ENCODE measurements at regions not wholly inside any gene's neighbourhood (a gene's known extent, or its start where the extent isn't known, plus 50 kb on each side); places are given as distances from the start of the nearest gene placed in this dataset.

DNA sequence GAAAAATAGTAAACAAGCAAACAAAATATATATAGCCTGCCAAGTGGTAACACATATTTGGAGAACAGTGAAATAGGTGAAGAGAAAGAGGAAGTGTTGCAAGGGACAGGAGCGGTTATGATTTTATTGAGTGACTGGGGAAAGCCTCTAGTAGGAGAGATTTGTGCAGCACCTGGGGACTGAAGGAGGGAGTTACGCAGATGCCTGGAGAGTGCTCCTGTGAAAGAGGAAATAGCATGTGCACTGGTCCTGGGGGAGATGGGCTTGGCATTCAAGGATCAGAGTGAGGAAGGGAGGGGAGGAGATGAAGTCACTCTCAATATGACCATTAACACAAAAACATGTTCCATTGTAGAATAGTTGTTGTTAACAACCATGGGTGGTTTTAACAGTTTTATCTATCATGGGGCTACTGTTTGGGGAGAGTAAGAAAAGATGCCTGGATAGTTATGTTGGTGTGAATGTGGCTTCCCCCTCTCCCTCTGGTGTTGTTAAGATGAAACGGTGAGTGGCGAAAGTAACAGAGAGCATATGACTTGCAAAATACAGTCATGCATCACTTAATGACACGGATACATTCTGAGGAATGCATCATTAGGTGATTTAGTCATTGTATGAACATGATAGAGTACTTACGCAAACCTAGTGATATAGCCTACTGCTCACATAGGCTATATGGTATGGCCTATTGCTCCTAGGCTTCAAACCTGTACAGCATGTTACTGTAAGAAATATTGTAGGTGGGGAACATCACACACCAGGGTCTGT is 251.7 kb upstream of the ARGLU1 start:
- no peak for DNase-seq

DNA sequence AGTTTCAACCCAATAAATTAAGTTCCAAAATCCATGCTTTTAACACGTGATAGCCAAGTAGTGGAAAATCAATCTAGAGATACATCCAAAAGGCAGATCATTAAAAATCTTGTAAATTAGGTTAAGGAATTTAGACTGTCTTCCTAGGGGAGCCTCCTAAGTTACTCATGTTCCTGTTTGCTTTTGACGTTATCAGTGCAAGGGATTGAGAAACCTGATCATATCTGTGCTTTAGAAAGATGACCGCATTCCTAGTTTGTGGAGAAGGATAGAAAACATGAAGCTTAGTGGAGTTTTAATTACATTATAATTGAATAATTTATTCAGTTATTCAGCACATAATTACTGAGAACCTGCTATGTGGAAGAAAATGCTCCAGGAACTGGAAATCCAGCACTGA is 251.0 kb upstream of the ARGLU1 start:
- no peak for DNase-seq

DNA sequence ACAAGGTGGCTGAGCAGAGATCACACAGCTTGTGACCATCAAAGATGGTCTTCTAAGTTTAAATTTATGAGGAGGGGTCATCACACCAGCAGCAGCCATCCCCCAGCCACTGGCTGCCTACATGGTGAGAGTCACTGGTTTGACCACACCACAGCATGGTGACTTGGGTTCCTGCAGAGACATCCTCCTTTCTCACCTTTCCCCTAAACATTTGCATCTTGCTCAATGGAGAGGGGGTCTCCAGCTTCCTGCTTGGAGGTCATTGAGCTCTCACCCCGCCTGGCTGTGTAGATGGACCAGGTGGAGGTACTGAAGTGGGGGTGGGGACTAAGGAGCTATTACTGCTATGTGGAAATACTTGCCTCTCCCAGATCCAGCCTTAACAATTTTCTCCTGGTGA is 247.6 kb upstream of the ARGLU1 start:
- no peak for DNase-seq

DNA sequence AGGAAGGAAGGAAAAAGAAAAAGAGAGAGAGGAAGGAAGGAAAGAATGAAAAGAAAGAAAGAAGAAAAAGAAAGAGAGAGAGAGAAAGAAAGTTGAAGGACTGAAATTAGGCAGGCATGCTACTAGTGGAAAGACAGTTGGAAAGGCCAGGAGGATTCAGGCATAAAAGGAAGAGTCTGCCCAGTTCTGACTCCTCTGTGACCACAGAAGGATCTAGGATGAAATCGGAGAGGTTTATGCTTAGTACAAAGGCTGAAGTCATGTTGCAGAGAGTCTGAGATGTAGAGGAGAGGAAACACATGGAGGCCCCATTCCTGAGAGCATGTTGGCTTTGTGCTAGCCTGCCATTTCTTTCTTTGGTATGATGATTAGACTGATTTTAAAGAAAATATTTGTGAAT is 246.5 kb upstream of the ARGLU1 start:
- no peak for DNase-seq

DNA sequence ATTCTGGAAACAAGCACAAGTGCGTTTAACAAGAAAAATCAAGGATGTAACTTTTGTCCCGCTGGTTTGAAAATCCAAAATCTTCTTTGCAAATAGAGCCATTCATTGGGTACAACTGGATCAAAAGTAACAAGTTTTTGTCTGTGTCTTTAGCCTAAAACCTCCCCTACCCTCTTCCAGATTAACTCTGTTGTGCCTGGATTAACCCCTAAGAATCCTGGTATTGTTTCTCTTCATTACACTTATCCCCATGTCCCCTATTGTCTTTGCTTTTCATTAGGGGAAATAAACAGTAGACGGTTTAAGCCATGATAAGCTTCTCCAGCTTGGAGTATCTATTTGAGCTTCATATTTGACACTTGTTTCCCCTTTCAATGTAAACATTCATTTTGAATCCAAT is 242.1 kb upstream of the ARGLU1 start:
- DNase-seq = no peak

DNA sequence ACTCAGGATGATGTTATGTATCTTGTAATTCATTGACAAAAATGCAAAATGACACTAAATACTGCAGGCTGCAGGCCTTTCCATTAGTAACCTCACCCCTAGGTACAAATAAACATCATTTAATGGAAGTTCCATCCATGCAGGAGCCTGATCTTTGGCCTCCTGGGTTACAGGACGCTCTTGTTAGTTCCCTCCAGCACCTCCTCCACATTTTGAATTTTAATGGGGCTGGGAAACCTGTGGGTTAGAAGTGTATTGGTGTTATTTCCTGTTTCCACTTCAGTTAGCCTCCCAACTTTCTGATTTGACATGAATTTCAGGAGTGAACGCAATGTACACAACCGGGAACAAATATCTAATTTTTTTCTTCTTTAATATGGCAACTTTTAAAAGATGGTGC is 237.1 kb upstream of the ARGLU1 start:
- no peak for DNase-seq

DNA sequence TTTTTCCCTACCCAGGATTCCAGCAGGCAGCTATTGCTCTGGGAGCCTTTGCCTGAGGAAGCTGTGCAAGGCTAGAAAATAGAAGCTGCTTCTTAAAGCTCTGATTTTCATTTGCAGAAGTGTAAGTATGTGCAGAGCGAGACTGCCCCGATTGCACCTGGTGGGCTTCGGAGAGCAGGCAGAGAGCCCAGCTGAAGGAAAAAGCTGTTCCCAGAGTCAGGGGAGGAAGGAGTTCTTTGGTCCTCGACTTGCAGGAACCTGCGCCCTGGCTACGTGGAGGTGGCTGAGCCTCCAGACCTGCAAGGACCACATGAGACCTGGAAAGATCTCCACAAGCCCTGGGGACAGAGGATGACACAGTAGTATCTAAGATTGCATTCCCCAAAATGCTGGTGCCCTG is 235.0 kb upstream of the ARGLU1 start:
- DNase-seq = no peak

DNA sequence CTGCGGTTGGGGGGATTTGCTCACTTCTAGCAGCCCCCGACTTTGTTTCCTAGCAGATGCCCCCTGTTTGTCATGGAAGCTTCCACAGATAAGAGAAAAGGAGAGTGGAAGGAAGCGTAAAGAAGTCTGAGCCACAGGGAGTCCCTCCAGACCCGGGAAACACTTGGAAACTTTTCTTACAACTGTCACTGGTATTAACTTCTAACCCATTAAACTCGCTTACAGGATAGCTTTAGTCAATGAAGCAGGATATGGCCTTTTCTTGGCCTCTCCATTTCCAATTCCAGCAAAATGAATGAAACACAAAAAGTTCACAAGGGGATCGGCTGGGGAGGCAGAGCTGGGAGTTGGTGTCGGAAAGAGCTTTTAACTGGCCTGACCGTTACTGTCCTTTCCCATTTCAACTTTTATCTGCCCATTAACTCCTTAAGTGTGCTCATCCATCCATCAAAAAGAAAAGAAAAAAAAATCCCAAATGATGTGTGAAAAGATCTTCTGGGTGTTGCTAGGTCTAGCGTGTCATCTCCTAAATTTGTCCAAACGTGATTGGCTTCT is 231.9 kb upstream of the ARGLU1 start:
- no peak for DNase-seq

DNA sequence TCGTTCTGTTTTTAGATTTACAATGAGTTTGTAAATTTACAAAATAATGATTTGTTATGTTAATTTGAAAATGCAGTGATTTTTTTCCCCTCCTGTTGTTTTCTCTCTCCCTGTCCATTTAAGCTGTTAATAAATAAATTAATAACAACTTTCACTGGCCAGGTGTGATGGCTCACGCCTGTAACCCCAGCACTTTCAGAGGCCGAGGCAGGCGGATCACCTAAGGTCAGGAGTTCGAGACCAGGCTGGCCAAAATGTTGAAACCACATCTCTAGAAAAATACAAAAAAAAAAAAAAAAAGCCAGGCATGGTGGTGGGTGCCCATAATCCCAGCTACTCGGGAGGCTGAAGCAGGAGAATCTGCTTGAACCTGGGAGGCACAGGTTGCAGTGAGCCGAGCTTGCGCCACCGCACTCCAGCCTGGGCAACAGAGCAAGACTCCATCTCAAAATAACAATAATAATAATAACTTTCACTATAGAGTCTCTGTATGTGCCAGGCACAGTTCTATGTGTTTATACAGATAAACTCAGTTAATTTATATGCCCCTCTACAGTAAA is 229.2 kb upstream of the ARGLU1 start:
- DNase-seq = no peak

DNA sequence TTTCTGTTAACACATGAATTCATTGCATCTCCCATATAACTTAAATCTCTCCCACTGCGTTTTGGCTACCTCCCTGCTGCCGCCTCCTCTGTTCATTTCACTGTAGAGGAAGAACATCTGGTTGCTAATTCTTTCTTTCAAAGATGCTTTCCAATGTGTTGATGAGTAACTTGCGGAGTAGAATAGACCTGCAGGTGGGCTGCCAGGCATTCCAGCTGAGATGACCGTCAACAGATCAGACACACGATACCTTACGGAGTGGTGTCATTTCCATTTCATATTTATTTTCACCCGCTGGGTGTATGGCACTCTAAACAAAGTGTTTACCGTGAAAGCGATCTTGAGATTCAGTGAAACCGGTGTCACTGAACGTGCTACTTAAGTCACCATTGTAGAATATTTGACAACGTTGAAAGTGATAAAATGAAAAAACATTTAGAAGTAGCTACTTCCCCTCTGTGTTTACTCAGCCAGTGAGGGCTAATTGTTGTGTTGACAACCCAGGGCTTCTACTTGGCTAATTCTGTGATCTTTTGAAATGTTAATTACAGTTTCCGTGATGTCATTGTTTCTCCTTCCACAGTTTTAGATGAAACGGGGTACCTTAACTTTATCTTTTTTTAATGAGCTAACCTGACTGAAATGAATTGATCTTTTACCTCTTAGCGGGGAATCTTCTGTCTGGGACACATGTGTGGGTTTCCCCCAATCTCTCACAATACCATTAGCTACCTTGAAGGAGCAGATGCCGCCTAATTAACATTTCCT is 228.5 kb upstream of the ARGLU1 start:
- DNase-seq = no peak

DNA sequence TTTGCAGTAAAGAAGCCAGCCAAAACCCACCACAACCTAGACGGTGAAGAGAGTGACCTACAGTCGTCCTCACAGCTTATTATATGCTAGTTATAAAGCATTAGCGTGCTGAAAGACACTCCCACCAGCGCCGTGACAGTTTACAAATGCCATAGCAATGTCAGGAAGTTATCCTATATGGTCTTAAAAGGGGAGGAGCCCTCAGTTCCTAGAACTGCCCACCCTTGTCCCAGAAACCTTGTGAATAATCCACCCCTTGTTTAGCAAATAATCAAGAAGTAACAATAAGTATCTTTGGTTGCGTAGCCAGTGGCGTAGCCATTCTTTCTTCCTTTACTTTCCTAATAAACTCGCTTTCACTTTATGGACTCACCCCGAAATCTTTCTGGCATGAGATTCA is 227.9 kb upstream of the ARGLU1 start:
- no peak for DNase-seq

DNA sequence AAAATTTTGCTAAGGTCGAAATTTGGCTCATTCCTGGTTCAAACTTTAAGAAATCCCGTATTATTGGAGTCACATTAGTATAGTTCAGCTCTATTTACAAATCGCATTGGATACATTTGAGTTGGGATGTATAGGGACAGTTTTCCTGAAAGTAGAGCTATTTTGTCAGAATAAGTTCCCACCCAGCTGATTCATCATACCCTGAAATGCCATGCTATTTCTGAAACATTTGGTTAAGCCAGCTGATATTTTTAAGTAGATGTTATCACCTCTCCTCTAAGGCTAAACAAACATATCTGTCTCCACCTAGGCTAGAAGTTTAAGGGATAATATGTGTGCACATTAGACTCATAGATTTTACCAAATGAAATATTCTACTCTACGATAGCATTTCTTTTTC is 226.2 kb upstream of the ARGLU1 start:
- no peak for DNase-seq

DNA sequence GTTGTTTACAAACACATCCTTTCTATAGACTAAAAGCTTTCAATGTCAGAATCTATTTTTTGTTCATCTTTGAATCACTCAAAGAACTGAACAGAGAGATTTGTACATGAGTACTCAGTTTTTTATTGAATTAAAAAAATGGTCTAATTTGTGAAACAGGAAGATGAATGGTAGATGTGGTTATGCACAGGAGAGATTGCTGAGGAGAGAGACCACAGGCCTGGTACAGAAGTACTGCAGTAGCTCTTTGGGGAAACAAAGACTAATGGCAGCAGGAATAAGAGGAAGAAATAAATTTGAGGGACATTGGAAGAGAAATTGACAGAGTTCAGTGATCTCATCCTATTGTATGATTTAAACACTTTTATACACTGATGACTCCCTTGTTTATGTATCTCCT is 222.0 kb upstream of the ARGLU1 start:
- DNase-seq = no peak

DNA sequence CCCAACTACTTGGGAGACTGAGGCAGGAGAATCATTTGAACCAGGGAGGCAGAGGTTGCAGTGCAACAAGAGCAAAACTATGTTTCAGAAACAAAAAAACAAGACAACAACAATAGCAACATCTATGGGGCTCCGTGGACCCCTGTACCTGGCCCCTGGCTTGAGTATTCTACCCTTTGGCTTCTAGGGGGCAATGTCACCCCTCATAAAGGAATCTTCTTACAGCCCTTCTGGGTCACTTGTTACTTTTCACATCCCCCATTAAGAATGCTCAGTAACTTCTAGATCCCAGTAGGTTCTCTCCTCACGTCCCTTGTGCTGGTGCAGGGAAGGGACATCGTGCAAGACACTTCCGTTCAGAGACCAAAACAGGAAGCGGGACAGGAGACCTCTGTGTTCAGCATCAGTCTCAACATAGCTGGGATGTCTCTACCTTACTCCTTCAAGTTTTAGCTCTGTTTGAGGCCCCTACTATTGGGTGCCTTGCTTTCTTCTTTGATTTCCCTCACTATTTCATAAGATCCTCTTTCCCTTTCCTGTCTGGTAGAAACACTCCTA is 218.1 kb upstream of the ARGLU1 start:
- no peak for DNase-seq

DNA sequence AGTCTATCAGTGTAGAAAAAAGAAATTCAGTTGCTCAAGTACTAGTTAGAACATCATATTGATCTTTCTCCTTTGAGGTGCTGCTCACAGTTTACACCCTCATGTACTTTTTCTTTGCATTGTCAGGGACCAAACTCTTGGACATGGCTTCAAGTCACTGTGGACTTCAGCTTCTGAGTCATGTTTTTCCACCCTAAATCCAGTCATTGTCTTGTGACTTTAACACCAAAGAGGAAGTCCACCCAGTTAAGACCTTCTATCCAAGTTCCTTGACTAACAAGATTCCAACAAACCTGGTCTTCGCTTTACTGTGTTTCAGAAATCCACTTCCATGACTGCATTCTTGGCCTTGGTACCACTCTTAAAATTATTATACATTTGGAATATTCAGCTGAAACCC is 206.7 kb upstream of the ARGLU1 start:
- no peak for DNase-seq

DNA sequence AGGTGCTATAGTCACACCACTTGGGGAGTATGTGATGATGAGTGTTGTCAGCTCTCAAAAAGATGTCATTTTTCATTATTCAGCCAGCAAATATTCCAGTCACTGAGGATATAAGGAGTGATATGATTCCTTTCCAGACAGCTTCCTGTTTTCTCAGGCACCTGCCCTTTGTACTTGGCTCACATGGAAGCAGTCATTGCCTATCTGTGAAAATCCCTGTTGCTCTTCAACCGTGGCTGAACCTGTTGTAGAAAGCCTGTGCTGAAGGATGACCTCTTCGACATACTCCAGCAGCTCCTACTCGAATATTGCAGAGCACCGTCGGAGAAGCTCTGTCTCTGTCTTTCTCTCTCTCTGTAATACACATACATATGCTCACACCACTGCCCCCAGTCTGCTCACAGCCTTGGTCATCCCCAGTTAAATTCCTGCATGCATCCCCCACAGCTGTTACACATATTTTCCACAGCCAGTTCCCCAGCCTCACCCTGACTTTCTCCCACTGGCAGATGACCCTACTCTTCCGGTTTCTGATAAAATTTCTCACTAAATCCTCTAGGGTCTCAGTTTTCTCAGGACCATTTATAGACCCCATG is 204.2 kb upstream of the ARGLU1 start:
- DNase-seq = no peak

DNA sequence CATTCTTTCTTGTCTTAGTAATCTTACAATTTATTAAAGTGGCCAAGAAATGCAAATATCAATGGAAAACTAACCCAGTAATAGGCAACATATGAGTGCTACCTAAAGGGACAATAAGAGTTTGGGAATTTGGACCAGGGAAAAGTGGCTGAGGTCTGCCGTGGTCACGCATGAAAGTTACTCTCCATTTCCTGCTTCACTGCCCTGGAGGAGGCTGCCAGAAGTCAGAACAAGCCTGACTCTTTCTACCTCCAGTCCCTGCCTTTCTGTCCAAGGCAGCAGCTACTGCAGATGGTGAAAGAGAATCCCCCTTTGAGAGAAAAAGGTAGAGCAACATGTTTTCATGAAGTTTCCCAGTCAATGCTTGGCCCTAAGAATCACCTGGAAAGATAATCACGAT is 201.1 kb upstream of the ARGLU1 start:
- no peak for DNase-seq

DNA sequence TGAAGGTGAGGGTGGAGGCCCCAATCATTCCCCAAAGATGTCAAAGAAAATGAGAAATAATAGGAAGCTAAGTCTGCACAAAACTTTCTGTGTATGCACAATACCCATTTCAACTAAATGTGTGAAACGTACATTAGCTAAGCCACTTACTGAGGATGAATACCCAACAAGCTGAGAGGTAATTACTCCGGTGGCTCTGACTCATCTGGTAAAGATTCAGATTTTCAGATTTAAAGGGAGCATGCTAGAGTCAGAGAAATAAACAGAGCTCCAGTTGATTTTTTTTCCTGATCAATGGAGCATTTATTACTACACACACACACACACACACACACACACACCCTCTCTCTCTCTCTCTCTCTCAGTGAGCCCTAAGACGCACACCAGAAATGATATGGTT is 194.8 kb upstream of the ARGLU1 start:
- no peak for DNase-seq

DNA sequence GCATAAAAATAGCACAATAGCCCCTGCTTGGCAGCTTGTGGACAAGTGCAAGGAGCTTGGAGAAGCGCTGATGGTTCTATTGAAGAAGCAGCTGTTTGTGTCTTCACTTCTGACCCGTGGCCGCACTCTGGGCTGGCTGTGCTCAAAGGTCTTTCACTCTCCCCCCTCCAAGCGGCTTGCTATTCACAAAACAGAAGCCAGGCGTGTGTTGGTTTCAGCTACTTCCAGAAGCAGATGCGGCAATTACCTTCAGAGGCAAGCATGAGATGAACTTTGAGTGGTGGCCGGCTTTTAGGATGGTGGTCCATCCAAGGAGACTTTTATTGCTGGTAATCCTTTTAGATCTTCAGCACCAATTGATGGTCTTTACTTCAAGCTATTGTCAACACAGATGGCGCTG is 188.5 kb upstream of the ARGLU1 start:
- no peak for DNase-seq

DNA sequence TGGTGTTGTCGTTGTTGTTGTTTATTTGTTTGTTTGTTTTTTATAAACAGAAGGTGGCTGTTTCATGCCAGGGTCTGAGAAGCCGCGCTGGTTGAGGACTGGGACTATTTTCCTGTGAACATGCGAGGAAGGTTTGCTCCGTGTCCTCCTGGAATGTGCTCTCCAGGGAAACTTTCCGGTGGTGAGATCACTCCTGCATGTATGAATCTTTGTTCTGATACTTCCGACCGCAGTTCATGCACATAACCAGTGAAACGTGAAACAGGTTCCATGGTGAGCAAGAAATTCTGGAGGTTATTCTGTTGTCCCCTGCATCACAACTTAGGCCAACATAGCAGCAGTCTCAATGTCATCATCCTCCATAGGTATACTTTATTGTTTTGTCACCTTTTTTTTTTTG is 187.6 kb upstream of the ARGLU1 start:
- DNase-seq = no peak

DNA sequence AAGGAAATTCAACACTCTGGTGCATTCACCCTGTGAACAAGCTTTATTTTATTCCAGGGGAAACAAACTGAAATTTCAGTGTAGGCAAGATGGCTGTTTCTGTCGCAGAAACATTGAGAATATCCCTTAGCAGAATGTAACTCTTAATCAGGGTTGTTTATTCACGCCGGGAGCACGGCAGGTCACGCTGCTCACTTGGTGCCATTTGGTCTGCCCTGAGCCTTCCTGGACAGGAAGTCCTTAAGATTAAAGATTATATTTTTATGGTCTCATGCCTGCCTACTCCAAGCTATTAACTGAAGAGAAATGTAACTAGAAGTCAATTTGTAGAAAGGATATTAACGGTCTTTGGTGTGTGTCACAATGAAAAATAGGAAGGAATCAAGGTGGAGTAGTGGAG is 185.3 kb upstream of the ARGLU1 start:
- DNase-seq = no peak

DNA sequence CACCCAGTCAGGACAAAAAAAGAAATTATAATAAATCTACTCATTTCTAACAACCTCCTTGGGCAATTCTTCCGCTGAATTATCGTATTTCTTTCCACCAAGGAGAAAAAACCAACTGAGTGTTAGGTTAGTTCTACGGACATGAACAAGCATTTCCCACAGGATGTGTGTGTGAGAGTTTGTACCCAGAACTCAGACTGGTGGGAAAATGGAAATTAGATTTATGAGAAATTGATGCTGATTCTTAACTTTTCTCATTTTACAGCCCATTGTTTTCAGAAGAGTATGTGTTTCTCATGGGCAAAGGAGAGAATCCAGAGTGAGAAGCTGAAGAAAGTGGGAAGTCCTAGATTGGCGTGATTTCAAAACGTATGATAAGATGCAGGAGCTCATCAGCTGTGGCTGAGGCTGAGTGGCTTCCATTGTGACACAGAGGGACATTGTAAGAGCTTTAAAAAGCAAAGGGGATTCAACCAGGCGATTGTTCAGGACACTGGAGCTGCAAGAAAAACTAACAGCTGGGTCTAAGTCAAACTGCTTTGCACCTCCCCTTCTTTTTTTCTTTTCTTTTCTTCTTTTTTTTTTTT is 184.7 kb upstream of the ARGLU1 start:
- no peak for DNase-seq

DNA sequence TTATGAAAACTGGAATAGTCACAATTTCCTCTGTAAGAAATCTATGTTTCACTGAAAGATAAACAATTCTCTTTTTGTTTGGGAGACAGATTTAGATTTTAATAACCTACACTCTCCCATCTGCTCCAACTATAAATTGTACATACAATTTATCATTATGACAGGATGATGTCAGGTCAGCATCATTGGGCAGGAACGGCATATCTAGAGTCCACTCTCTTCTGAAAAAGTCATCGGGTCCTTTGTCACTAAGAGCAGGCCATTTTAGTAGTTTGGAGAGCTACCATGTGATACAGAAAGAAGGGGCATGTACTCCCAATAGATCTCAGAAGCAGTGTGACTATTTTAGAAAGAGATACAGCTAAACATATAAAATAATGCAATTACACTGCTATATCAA is 180.8 kb upstream of the ARGLU1 start:
- no peak for DNase-seq

Data from CD4-positive, alpha-beta T cell treated with Interleukin-10 for 1 hour (primary cell).